ENCODE measurements at regions not wholly inside any gene's neighbourhood (a gene's known extent, or its start where the extent isn't known, plus 50 kb on each side); places are given as distances from the start of the nearest gene placed in this dataset.

- DNase-seq (ENCODE audit: extremely low read depth, low read depth, low spot score) = no peak
These were observed 292.0 kb downstream of the NFKBIZ start for GRCh38 chr3:102141096-102141927.

- DNase-seq (ENCODE audit: extremely low read depth, low read depth, low spot score) = no peak
These were observed 292.6 kb downstream of the NFKBIZ start for GRCh38 chr3:102141928-102142239.

- no peak for DNase-seq (ENCODE audit: extremely low read depth, low read depth, low spot score)
These were observed 292.3 kb upstream of the ZPLD1 start for GRCh38 chr3:102142379-102143060.

- no peak for DNase-seq (ENCODE audit: extremely low read depth, low read depth, low spot score)
These were observed 291.3 kb upstream of the ZPLD1 start for GRCh38 chr3:102143536-102143935.

GRCh38 chr3:102144063-102144462 lies 290.8 kb upstream of the ZPLD1 start:
- DNase-seq (ENCODE audit: extremely low read depth, low read depth, low spot score) = no peak

- DNase-seq (ENCODE audit: extremely low read depth, low read depth, low spot score) = no peak
These were observed 286.0 kb upstream of the ZPLD1 start for GRCh38 chr3:102148598-102149337.

- no peak for DNase-seq (ENCODE audit: extremely low read depth, low read depth, low spot score)
These were observed 282.9 kb upstream of the ZPLD1 start for GRCh38 chr3:102151935-102152334.

GRCh38 chr3:102156426-102156825 lies 278.4 kb upstream of the ZPLD1 start:
- peak; percentile 96 for DNase-seq (ENCODE audit: extremely low read depth, low read depth, low spot score)

- DNase-seq (ENCODE audit: extremely low read depth, low read depth, low spot score) = no peak
These were observed 276.6 kb upstream of the ZPLD1 start for GRCh38 chr3:102158080-102158740.

GRCh38 chr3:102159810-102160451 lies 274.9 kb upstream of the ZPLD1 start:
- DNase-seq (ENCODE audit: extremely low read depth, low read depth, low spot score) = no peak

- no peak for DNase-seq (ENCODE audit: extremely low read depth, low read depth, low spot score)
These were observed 273.3 kb upstream of the ZPLD1 start for GRCh38 chr3:102161384-102162006.

- no peak for DNase-seq (ENCODE audit: extremely low read depth, low read depth, low spot score)
These were observed 272.6 kb upstream of the ZPLD1 start for GRCh38 chr3:102162251-102162650.

GRCh38 chr3:102163039-102163817 lies 271.6 kb upstream of the ZPLD1 start:
- DNase-seq (ENCODE audit: extremely low read depth, low read depth, low spot score) = peak; percentile 96

GRCh38 chr3:102163818-102164154 lies 271.0 kb upstream of the ZPLD1 start:
- no peak for DNase-seq (ENCODE audit: extremely low read depth, low read depth, low spot score)

GRCh38 chr3:102165367-102165766 lies 269.4 kb upstream of the ZPLD1 start:
- no peak for DNase-seq (ENCODE audit: extremely low read depth, low read depth, low spot score)

GRCh38 chr3:102169915-102170479 lies 264.8 kb upstream of the ZPLD1 start:
- no peak for DNase-seq (ENCODE audit: extremely low read depth, low read depth, low spot score)

GRCh38 chr3:102170545-102170944 lies 264.3 kb upstream of the ZPLD1 start:
- no peak for DNase-seq (ENCODE audit: extremely low read depth, low read depth, low spot score)

- no peak for DNase-seq (ENCODE audit: extremely low read depth, low read depth, low spot score)
These were observed 260.5 kb upstream of the ZPLD1 start for GRCh38 chr3:102174312-102174712.

GRCh38 chr3:102174832-102175374 lies 259.9 kb upstream of the ZPLD1 start:
- DNase-seq (ENCODE audit: extremely low read depth, low read depth, low spot score) = no peak

Measured in glomerular endothelial cell (primary cell).